ENCODE measurements at regions not wholly inside any gene's neighbourhood (a gene's known extent, or its start where the extent isn't known, plus 50 kb on each side); places are given as distances from the start of the nearest gene placed in this dataset.
"Not testable (repeated sequence)": the region's sequence is repeated elsewhere in the genome, so short reads cannot be mapped to it uniquely, and the experiment has no call there.

GRCh38 chr2:146415291-146415690, 1429.5 kb upstream of the ACVR2A start:
- DNase-seq (ENCODE audit: low read depth, low spot score), result no peak

GRCh38 chr2:146414456-146414855, 1430.4 kb upstream of the ACVR2A start:
- no peak for DNase-seq (ENCODE audit: low read depth, low spot score)

- DNase-seq (ENCODE audit: low read depth, low spot score), result no peak
Observed at GRCh38 chr2:146413086-146413610, 1431.7 kb upstream of the ACVR2A start.

- no peak for DNase-seq (ENCODE audit: low read depth, low spot score)
Observed at GRCh38 chr2:146412625-146413024, 1432.2 kb upstream of the ACVR2A start.

- not testable (repeated sequence) for DNase-seq (ENCODE audit: low read depth, low spot score)
Observed at GRCh38 chr2:146405402-146406309, 1439.2 kb upstream of the ACVR2A start.

DNA sequence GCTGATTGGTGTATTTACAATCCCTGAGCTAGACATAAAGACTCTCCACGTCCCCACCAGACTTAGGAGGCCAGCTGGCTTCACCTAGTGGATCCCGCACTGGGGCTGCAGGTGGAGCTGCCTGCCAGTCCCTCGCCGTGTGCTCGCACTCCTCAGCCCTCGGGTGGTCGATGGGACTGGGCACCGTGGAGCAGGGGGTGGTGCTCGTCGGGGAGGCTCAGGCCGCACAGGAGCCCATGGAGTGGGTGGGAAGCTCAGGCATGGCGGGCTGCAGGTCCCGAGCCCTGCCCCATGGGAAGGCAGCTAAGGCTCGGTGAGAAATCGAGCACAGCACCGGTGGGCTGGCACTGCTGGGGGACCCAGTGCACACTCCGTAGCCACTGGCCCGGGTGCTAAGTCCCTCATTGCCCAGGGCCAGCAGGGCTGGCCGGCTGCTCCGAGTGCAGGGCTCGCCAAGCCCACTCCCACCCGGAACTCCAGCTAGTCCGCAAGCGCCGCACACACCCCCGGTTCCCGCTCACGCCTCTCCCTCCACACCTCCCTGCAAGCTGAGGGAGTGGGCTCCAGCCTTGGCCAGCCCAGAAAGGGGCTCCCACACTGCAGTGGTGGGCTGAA, 1441.2 kb upstream of the ACVR2A start:
- not testable (repeated sequence) for DNase-seq (ENCODE audit: low read depth, low spot score)

DNA sequence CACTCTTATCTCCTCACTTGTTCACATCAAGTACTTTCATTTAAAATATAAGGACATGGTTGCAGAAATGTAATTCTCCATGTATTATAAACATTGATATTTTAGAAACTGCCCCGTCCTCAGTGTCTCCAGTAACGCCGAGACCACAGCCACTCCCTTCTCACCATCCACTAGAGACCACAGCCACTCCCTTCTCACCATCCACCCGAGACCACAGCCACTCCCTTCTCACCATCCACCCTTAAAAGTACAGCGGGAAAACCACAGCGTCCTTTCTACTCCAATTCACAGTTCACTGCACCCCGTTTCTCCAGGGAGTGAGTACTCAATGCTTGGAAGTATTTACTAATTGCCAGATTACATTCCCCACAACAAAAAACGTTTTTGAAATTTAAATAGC, 1452.2 kb upstream of the ACVR2A start:
- no peak for DNase-seq (ENCODE audit: low read depth, low spot score)

GRCh38 chr2:146392186-146392585, 1452.6 kb upstream of the ACVR2A start:
- no peak for DNase-seq (ENCODE audit: low read depth, low spot score)

GRCh38 chr2:146388757-146389156, 1456.1 kb upstream of the ACVR2A start:
- DNase-seq (ENCODE audit: low read depth, low spot score), result no peak

- DNase-seq (ENCODE audit: low read depth, low spot score), result no peak
Observed at GRCh38 chr2:146386096-146386495, 1458.7 kb upstream of the ACVR2A start.

GRCh38 chr2:146385031-146385430, 1459.8 kb upstream of the ACVR2A start:
- no peak for DNase-seq (ENCODE audit: low read depth, low spot score)

DNA sequence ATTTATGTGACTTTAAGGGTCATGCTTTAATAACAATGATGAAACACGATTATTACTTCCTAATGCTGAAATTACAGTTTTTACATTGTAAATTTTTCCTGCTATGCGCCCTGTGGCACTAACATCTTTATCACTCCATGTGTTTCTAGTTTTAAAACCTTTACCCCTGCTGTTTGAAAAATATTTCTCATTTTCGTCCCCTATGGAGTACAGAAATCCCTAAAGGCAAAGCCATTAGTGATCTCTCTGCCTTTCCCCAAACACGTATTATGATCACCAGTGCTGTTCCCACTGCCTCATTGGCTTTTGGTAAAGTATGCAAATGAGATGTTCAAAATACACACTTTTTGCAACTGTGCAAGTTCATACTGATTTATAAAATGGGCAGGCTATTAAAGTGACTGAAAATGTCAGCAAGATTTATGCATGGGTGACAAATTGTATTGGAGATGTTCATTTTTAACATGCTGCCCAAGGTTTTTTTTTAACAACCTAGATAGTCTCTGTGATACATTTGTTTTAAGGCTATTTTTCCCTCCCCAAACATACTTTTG, 1468.2 kb upstream of the ACVR2A start:
- no peak for DNase-seq (ENCODE audit: low read depth, low spot score)

DNA sequence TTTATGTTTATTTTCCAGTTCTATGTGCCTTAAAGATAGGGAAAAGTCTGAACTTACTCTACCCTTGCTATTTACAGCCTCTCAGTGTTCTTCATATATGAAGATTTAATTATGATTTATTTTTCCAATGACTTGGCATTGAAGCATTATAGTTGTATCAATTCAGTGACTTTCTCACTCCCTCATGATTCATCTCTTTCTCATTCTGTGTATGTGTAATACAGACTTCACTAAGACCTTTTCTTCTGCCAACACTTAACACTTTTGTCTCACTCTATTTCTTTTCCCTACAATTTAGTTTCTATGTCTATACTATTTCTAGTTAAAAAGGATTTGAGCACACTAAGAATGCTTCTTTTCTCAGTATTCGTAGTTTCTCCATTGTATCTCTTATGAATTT, 1470.3 kb upstream of the ACVR2A start:
- no peak for DNase-seq (ENCODE audit: low read depth, low spot score)

DNA sequence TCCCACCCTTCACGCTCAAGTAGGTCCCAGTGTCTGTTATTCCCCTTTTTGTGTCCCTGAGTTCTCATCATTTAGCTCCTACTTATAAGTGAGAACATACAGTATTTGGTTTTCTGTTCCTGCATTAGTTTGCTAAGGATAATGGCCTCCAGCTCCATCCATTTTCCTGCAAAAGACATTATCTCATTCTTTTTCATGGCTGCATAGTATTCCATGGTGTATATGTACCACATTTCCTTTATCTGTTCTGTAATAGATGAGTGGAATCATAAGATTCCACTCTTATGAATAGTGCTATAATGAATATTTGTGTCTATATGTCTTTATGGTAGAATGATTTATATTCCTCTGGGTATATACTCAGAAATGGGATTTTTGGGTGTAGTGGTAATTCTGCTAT, 1473.5 kb upstream of the ACVR2A start:
- not testable (repeated sequence) for DNase-seq (ENCODE audit: low read depth, low spot score)

DNA sequence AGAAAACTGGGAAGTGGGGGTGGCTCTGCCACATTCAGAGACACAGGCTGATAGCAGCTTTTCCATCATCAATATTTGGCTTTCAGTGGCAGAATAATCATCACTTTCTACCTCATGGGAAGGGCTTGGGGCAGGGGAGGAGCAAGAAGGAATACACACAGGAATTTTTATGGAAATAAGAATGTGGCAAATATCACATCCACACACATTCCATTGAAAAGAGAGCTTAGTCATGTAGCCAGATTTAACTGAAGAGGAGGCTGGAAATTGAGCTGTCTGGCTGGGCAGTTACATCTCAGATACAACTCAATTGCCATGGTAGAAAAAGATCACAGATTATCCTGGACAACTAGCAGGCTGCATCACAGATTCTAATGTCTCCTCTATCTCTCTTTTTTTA, 1474.0 kb upstream of the ACVR2A start:
- no peak for DNase-seq (ENCODE audit: low read depth, low spot score)

GRCh38 chr2:146366276-146366675, 1478.6 kb upstream of the ACVR2A start:
- DNase-seq (ENCODE audit: low read depth, low spot score), result no peak

- DNase-seq (ENCODE audit: low read depth, low spot score), result no peak
Observed at GRCh38 chr2:146365041-146365440, 1479.8 kb upstream of the ACVR2A start.

DNA sequence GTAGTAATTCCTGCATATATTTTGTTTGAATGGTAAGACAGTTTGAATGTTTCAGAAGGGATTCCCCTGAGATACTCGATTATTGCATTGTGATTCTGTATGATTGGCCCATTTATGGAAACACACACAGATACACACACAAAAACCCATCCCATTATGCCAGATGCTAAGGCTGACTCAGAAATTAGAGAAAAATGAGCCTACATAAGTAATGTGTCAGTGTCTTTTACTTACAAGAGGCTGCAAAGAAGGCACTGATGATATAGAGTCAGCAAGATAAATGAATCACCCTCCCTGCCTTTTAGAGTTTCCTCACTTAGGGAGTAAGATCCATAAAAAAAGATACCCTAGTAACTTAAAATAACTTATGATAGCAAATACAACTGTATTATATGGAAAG, 1481.1 kb upstream of the ACVR2A start:
- no peak for DNase-seq (ENCODE audit: low read depth, low spot score)

DNA sequence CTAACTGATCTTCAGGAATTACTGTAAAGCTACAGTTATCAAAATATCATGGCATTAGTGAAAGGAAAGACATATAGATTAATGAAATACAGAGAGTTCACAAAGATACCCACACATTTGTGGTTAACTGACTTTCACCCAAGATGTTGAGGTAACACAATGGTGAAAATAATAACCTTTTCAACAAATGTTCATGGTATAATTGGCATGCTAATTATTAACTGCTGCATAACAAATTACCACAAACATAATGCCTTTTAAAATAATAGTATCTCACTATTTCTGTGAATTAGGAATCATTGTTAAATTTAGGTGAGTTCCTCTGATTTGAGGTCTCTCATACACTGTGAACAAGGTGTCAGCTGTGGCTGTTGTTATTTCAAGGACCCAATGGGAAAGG, 1493.1 kb upstream of the ACVR2A start:
- DNase-seq (ENCODE audit: low read depth, low spot score), result no peak

- no peak for DNase-seq (ENCODE audit: low read depth, low spot score)
Observed at GRCh38 chr2:146349334-146349733, 1495.5 kb upstream of the ACVR2A start.

DNA sequence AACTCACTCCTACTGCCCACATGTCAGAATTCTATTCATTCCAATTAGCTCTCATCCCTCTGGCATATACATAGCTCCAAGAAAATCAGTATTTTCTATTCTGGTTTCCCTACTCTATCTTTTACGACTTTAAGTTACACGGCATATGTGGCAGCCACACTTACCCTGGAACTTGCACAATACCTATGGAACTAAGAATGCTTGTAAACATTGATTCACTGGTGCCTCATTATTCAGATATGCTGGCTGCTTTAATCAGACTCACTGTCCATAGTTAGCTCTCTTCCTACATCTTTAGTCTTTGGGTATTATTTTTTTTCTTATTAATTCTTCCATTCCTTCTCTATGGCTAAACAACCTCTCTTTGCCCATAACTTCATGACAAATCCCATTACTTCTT, 1519.9 kb upstream of the ACVR2A start:
- DNase-seq (ENCODE audit: low read depth, low spot score), result no peak

DNA sequence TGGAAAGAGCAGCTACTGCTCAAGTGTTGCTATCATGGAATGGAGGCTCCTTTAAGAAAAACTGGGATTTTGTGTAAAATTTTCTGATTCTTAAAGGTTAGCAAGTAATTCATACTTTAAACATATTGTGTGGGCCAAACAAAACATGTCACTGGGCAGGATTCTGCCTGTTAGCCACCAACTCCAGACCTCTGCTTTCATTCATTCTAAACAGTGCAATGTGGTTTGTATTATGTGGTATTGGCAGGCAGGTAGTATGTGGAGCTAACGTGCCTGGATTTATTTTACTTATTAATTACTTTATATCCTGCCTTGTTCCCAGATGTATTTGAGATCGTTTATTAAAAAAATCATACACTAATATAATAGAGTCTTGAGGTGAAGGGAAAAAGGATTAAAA, 1521.3 kb upstream of the ACVR2A start:
- DNase-seq (ENCODE audit: low read depth, low spot score), result no peak

DNA sequence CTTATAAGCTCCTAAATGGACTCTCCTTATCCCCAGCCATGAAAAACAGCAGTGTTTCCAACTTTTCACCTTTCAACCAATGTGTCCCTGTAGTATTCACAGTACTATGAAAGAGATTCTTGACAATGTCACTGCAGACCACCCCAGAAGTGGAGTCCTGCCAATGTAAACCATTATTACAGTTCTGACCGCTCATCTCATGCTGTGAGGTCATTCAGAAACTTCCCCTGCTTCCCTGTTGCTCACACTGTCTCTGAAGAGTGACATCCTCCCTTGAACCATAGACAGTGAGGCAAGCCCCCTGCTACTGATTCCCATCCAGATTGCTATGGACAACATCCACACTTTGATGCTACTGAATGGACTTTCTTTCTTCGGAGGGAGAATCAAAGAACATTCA, 1523.7 kb upstream of the ACVR2A start:
- no peak for DNase-seq (ENCODE audit: low read depth, low spot score)

All from activated CD4-positive, CD25-positive, alpha-beta regulatory T cell treated with anti-CD3 and anti-CD28 coated beads, Interleukin-2, amount 50 U/mL, for 16 hours (primary cell).